ENCODE measurements at regions not wholly inside any gene's neighbourhood (a gene's known extent, or its start where the extent isn't known, plus 50 kb on each side); places are given as distances from the start of the nearest gene placed in this dataset.

- TF ChIP-seq ZBTB40 (IDR thresholded peaks at IDR 0.05; ENCODE audit: borderline replicate concordance) (no peak), SUZ12 (IDR thresholded peaks at IDR 0.05; ENCODE audit: unreplicated experiment) (no peak), RELA (IDR thresholded peaks at IDR 0.05; ENCODE audit: borderline replicate concordance, partially characterized antibody) (no peak), POLR2AphosphoS5 (IDR thresholded peaks at IDR 0.05; ENCODE audit: low read length) (no peak), ZBTB33 (IDR thresholded peaks at IDR 0.05) (no peak), IKZF1 (conservative IDR thresholded peaks at IDR 0.05) (no peak), EZH2 (IDR thresholded peaks at IDR 0.05; ENCODE audit: borderline replicate concordance, control insufficient read depth, low read depth, low read length) (no peak), ZBTB4 (CRISPR knock-in tag; IDR thresholded peaks at IDR 0.05) (no peak), CTCF (IDR thresholded peaks at IDR 0.05 in 2 of 3, conservative IDR thresholded peaks at IDR 0.05 in 1 of 3; ENCODE audit: control insufficient read depth in 2 of 3, extremely low read depth in 1 of 3, insufficient read depth in 1 of 3, low read depth in 3 of 3, low read length in 3 of 3) (no peak), BHLHE40 (IDR thresholded peaks at IDR 0.05; ENCODE audit: borderline replicate concordance in 1 of 2, low read depth in 2 of 2, low read length in 1 of 2) (no peak)
These were observed 126.7 kb downstream of the INHBA start for GRCh38 chr7:41576166-41576565.

Data from GM12878 (cell line).